Esophagus squamous epithelium (tissue), 4 donors: ENCODE measurements at regions not wholly inside any gene's neighbourhood (a gene's known extent, or its start where the extent isn't known, plus 50 kb on each side); places are given as distances from the start of the nearest gene placed in this dataset.

Source experiments
- POLR2A ChIP-seq, 4 donors: fragments of 450-650 bp; IDR thresholded peaks; one replicate each; pipeline ENCODE4 v1.6.1; 2017; ENCODE audit warnings: antibody characterized with exemption in 4 of 4, mild to moderate bottlenecking in 4 of 4, moderate library complexity in 3 of 4
- TF ChIP-seq, protein P1 (sequence below), 6 experiments: fragments of 450-650 bp in 4 of 6; fragments of 200-600 bp in 2 of 6; sonication (generic) in 2 of 6; IDR thresholded peaks; one replicate each; pipeline ENCODE4 v1.5.1; 2016 to 2019; ENCODE audit warnings: antibody characterized with exemption in 6 of 6, mild to moderate bottlenecking in 4 of 6, moderate library complexity in 4 of 6

DNA sequence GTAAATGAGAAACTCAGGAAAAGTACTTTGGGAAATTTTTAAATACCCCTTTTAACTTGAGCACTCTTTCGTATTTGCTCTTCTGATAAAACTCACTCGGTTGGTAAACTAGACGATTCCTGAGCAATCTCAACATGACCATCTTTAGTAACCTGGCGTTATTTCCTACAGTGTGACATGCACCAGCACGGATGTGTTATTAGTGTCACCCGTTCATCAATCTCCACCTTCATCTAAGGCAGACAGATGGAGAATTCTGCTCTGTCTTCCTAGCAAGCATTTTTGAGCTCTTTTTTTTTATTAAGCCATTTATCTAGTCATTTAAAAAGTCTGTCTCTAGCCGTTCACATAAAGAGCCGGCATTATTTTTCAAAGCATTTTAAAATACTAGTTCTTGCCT is 155.2 kb downstream of the DISP1 start:
- TF ChIP-seq, protein P1, sequence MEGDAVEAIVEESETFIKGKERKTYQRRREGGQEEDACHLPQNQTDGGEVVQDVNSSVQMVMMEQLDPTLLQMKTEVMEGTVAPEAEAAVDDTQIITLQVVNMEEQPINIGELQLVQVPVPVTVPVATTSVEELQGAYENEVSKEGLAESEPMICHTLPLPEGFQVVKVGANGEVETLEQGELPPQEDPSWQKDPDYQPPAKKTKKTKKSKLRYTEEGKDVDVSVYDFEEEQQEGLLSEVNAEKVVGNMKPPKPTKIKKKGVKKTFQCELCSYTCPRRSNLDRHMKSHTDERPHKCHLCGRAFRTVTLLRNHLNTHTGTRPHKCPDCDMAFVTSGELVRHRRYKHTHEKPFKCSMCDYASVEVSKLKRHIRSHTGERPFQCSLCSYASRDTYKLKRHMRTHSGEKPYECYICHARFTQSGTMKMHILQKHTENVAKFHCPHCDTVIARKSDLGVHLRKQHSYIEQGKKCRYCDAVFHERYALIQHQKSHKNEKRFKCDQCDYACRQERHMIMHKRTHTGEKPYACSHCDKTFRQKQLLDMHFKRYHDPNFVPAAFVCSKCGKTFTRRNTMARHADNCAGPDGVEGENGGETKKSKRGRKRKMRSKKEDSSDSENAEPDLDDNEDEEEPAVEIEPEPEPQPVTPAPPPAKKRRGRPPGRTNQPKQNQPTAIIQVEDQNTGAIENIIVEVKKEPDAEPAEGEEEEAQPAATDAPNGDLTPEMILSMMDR (IDR thresholded peaks at IDR 0.05) = no peak
- TF ChIP-seq POLR2A (IDR thresholded peaks at IDR 0.05) = no peak
